SK-N-SH treated with all-trans-retinoic acid at 6 μM for 48 hours (cell line): ENCODE measurements at regions not wholly inside any gene's neighbourhood (a gene's known extent, or its start where the extent isn't known, plus 50 kb on each side); places are given as distances from the start of the nearest gene placed in this dataset.

Experiments used
- ATAC-seq: fragments of 200-7000 bp; cut with Tn5 transposase; 3 replicates; pipeline ENCODE4 v1.9.1; 2020; ENCODE audit warnings: mild to moderate bottlenecking, moderate library complexity
- ARNTL ChIP-seq: fragments of 450-650 bp; formaldehyde crosslinking; IDR thresholded peaks from 2 replicates; pipeline ENCODE4 v1.5.0; 2020; ENCODE audit warnings: low read depth, mild to moderate bottlenecking, moderate library complexity, borderline replicate concordance
- BACH2 ChIP-seq: fragments of 250-450 bp; sonication (Bioruptor Pico); IDR thresholded peaks from 2 replicates; pipeline ENCODE4 v1.9.0; 2021; ENCODE audit warnings: mild to moderate bottlenecking, borderline replicate concordance
- CREB5 ChIP-seq: fragments of 250-450 bp; sonication (Bioruptor Pico); IDR thresholded peaks from 2 replicates; pipeline ENCODE4 v1.5.1; 2020; ENCODE audit warnings: low read depth, mild to moderate bottlenecking, moderate library complexity
- CSDC2 ChIP-seq: fragments of 250-450 bp; sonication (Bioruptor Pico); IDR thresholded peaks from 2 replicates; pipeline ENCODE4 v1.5.0; 2020; ENCODE audit warnings: mild to moderate bottlenecking, moderate library complexity
- GLIS3 ChIP-seq: fragments of 250-450 bp; sonication (Bioruptor Pico); IDR thresholded peaks from 2 replicates; pipeline ENCODE4 v1.5.0; 2020; ENCODE audit warnings: mild to moderate bottlenecking, moderate library complexity
- ISL1 ChIP-seq: fragments of 250-450 bp; sonication (Bioruptor Pico); IDR thresholded peaks from 2 replicates; pipeline ENCODE4 v2.1.2; 2022; ENCODE audit warnings: mild to moderate bottlenecking, moderate library complexity
- OSR1 ChIP-seq: fragments of 250-450 bp; sonication (Bioruptor Pico); IDR thresholded peaks from 2 replicates; pipeline ENCODE4 v1.8.0; 2022; ENCODE audit warnings: moderate library complexity, mild to moderate bottlenecking, inconsistent platforms
- PATZ1 ChIP-seq: fragments of 250-450 bp; sonication (Bioruptor Pico); IDR thresholded peaks from 2 replicates; pipeline ENCODE4 v1.8.0; 2020; ENCODE audit warnings: mild to moderate bottlenecking, moderate library complexity, borderline replicate concordance
- POU6F1 ChIP-seq: fragments of 250-450 bp; sonication (Bioruptor Pico); IDR thresholded peaks from 2 replicates; pipeline ENCODE4 v1.8.0; 2021; ENCODE audit warnings: low read depth, mild to moderate bottlenecking, moderate library complexity, borderline replicate concordance
- PPARA ChIP-seq: fragments of 250-450 bp; sonication (Bioruptor Pico); IDR thresholded peaks from 2 replicates; pipeline ENCODE4 v1.5.0; 2020; ENCODE audit warnings: mild to moderate bottlenecking, borderline replicate concordance
- RARB ChIP-seq: fragments of 250-450 bp; sonication (Bioruptor Pico); IDR thresholded peaks from 2 replicates; pipeline ENCODE4 v1.8.0; 2021; ENCODE audit warnings: mild to moderate bottlenecking, moderate library complexity
- SNAI2 ChIP-seq: fragments of 250-450 bp; sonication (Bioruptor Pico); IDR thresholded peaks from 2 replicates; pipeline ENCODE4 v1.5.0; 2020; ENCODE audit warnings: mild to moderate bottlenecking, moderate library complexity
- TOX ChIP-seq: fragments of 250-450 bp; sonication (Bioruptor Pico); IDR thresholded peaks from 2 replicates; pipeline ENCODE4 v1.8.0; 2021; ENCODE audit warnings: mild to moderate bottlenecking, moderate library complexity, borderline replicate concordance
- TSHZ2 ChIP-seq: fragments of 250-450 bp; sonication (Bioruptor Pico); IDR thresholded peaks from 2 replicates; pipeline ENCODE4 v1.5.0; 2020; ENCODE audit warnings: mild to moderate bottlenecking, moderate library complexity
- ZC3H10 ChIP-seq: fragments of 250-450 bp; sonication (Bioruptor Pico); IDR thresholded peaks from 2 replicates; pipeline ENCODE4 v1.5.1; 2021; ENCODE audit warnings: mild to moderate bottlenecking, moderate library complexity
- ZFP30 ChIP-seq: fragments of 450-650 bp; formaldehyde crosslinking; IDR thresholded peaks from 2 replicates; pipeline ENCODE4 v1.5.0; 2022; ENCODE audit warnings: mild to moderate bottlenecking, moderate library complexity
- ZNF565 ChIP-seq: fragments of 450-650 bp; formaldehyde crosslinking; conservative IDR thresholded peaks from 2 replicates; pipeline ENCODE4 v1.5.0; 2020; ENCODE audit warnings: low read depth, mild to moderate bottlenecking, moderate library complexity
- ZNF70 ChIP-seq: fragments of 450-650 bp; formaldehyde crosslinking; IDR thresholded peaks from 2 replicates; pipeline ENCODE4 v1.5.0; 2020; ENCODE audit warnings: mild to moderate bottlenecking, moderate library complexity
- ZNF8 ChIP-seq: fragments of 450-650 bp; formaldehyde crosslinking; IDR thresholded peaks from 2 replicates; pipeline ENCODE4 v1.5.0; 2020; ENCODE audit warnings: mild to moderate bottlenecking, moderate library complexity

- TF ChIP-seq PATZ1 (no peak), ZNF565 (CRISPR knock-in tag) (no peak)
Measured at GRCh38 chr6:139597087-139597763, 222.8 kb upstream of the CITED2 start (continued).

- TF ChIP-seq POU6F1 (CRISPR knock-in tag) (no peak), BACH2 (CRISPR knock-in tag) (no peak), ZNF70 (CRISPR knock-in tag) (no peak), OSR1 (CRISPR knock-in tag) (no peak), CSDC2 (CRISPR knock-in tag) (no peak), ZNF565 (CRISPR knock-in tag) (no peak), CREB5 (CRISPR knock-in tag) (no peak)
Measured at GRCh38 chr6:139595183-139595582, 220.7 kb upstream of the CITED2 start.

GRCh38 chr6:139594333-139594965, 220.0 kb upstream of the CITED2 start:
- ATAC-seq = no peak
- TF ChIP-seq CREB5 (CRISPR knock-in tag) (no peak), ZFP30 (no peak), TOX (CRISPR knock-in tag) (no peak), ZNF70 (CRISPR knock-in tag) (no peak), RARB (CRISPR knock-in tag) (no peak), SNAI2 (CRISPR knock-in tag) (no peak), ISL1 (CRISPR knock-in tag) (no peak), CSDC2 (CRISPR knock-in tag) (no peak), ARNTL (CRISPR knock-in tag) (no peak), GLIS3 (no peak), PPARA (CRISPR knock-in tag) (no peak), ZNF8 (CRISPR knock-in tag) (no peak), ZNF565 (CRISPR knock-in tag) (no peak), ZC3H10 (no peak), POU6F1 (CRISPR knock-in tag) (no peak), TSHZ2 (CRISPR knock-in tag) (no peak)

More at GRCh38 chr6:139595183-139595582, 220.7 kb upstream of the CITED2 start:
- ATAC-seq = no peak
